ENCODE measurements at regions not wholly inside any gene's neighbourhood (a gene's known extent, or its start where the extent isn't known, plus 50 kb on each side); places are given as distances from the start of the nearest gene placed in this dataset.

DNA sequence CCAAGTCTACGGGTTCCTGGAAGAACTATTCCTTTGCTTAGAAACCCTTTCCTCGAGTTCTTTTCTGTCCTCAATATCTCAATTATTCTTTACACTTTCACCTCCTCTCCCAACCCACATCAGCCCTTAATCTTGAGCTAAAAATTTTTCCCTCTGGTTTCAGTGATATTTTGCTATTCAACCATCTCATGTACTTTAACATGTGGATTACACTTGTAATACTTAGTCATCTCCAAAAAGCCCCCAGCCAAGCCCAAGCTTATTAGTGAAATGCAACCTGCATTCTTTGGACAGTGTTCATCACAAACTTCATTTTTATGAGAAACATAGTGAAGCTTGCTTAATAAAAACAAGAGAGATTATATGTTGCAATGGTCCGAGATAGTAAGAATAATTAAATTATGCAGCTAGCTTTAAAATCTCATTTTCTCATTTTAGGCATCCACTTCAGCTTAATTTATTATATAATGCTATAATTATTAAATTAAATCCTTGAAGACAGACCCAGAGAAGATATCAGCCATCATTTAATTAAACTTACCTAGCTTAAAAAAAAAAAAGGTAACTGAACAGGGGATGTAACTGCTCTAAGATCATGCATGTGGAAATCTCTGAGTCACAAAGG, 534.5 kb upstream of the TBL1XR1 start:
- no peak for TF ChIP-seq POLR2A (IDR thresholded peaks at IDR 0.05; ENCODE audit: extremely low read depth, insufficient read length)
- TF ChIP-seq, protein P1, sequence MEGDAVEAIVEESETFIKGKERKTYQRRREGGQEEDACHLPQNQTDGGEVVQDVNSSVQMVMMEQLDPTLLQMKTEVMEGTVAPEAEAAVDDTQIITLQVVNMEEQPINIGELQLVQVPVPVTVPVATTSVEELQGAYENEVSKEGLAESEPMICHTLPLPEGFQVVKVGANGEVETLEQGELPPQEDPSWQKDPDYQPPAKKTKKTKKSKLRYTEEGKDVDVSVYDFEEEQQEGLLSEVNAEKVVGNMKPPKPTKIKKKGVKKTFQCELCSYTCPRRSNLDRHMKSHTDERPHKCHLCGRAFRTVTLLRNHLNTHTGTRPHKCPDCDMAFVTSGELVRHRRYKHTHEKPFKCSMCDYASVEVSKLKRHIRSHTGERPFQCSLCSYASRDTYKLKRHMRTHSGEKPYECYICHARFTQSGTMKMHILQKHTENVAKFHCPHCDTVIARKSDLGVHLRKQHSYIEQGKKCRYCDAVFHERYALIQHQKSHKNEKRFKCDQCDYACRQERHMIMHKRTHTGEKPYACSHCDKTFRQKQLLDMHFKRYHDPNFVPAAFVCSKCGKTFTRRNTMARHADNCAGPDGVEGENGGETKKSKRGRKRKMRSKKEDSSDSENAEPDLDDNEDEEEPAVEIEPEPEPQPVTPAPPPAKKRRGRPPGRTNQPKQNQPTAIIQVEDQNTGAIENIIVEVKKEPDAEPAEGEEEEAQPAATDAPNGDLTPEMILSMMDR (IDR thresholded peaks at IDR 0.05; ENCODE audit: low read depth, low read length): no peak
- TF ChIP-seq, protein P2, sequence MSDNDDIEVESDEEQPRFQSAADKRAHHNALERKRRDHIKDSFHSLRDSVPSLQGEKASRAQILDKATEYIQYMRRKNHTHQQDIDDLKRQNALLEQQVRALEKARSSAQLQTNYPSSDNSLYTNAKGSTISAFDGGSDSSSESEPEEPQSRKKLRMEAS (IDR thresholded peaks at IDR 0.05; ENCODE audit: low read depth, low read length): no peak
